SK-N-SH (cell line): ENCODE measurements at regions not wholly inside any gene's neighbourhood (a gene's known extent, or its start where the extent isn't known, plus 50 kb on each side); places are given as distances from the start of the nearest gene placed in this dataset.

Experiments
- CTCF ChIA-PET: fragments of 300-600, 350-600 bp; formaldehyde crosslinking; extraction: SDS; loops from one replicate; lab custom pipeline; 2021; lab: Yijun Ruan, JAX
- POLR2A ChIA-PET: fragments of 350-600 bp; sonication (Branson Sonifier 250); formaldehyde crosslinking; extraction: SDS; loops from one replicate; lab custom pipeline; 2020; ENCODE audit warnings: antibody characterized with exemption, inconsistent platforms; lab: Yijun Ruan, JAX
- DNase-seq: peaks from one replicate; pipeline ENCODE4 v3.0.0; 2012
- H2AFZ ChIP-seq: fragments of 200-600 bp; sonication (generic); 2 replicates; pipeline ENCODE4 v1.8.1; 2016; ENCODE audit warnings: antibody characterized with exemption, mild to moderate bottlenecking, low read depth
- H3F3A ChIP-seq: fragments of 200-600 bp; sonication (generic); replicated peaks from 2 replicates; pipeline ENCODE3; 2016; ENCODE audit warnings: antibody characterized with exemption, mild to moderate bottlenecking; ENCODE audit not compliant: insufficient read depth
- H3K27ac ChIP-seq, 2 experiments: fragments of 200-500 bp in 1 of 2; fragments of 200-600 bp in 1 of 2; sonication (Bioruptor generic) in 1 of 2; sonication (generic), shearing (Covaris generic) in 1 of 2; 2 replicates each; pipeline versions ENCODE4 v1.5.1 to v1.6.1; 2014 to 2016; ENCODE audit warnings: low read depth in 2 of 2, inconsistent platforms in 1 of 2, low read length in 1 of 2, mild to moderate bottlenecking in 1 of 2, mixed read lengths in 1 of 2
- H3K27me3 ChIP-seq: fragments of 200-600 bp; sonication (generic), shearing (Covaris generic); 2 replicates; pipeline ENCODE4 v1.6.1; 2016; ENCODE audit warnings: mixed run types; ENCODE audit not compliant: insufficient read depth
- H3K36me3 ChIP-seq, 2 experiments: fragments of 200-500 bp in 1 of 2; fragments of 200-600 bp in 1 of 2; sonication (Bioruptor generic) in 1 of 2; sonication (generic) in 1 of 2; replicated peaks in 1 of 2; 2 replicates each; pipeline versions ENCODE3 to v1.5.1; 2014 to 2016; ENCODE audit warnings: low read length in 1 of 2, mild to moderate bottlenecking in 1 of 2; ENCODE audit not compliant: insufficient read depth in 2 of 2, control insufficient read depth in 1 of 2
- H3K4me1 ChIP-seq, 2 experiments: fragments of 200-500 bp in 1 of 2; fragments of 200-600 bp in 1 of 2; sonication (Bioruptor generic) in 1 of 2; sonication (generic), shearing (Covaris generic) in 1 of 2; 2 replicates each; pipeline versions ENCODE4 v1.5.1 to v1.6.1; 2014 to 2016; ENCODE audit warnings: low read depth in 1 of 2, low read length in 1 of 2, mixed run types in 1 of 2; ENCODE audit not compliant: insufficient read depth in 2 of 2, control insufficient read depth in 1 of 2
- H3K4me2 ChIP-seq: fragments of 200-600 bp; sonication (generic), shearing (Covaris generic); 2 replicates; pipeline ENCODE4 v1.6.1; 2017; ENCODE audit warnings: mixed run types
- H3K4me3 ChIP-seq, 2 experiments: fragments of 200-500 bp in 1 of 2; fragments of 200-600 bp in 1 of 2; sonication (Bioruptor generic) in 1 of 2; sonication (generic), shearing (Covaris generic) in 1 of 2; 2 replicates each; pipeline versions ENCODE4 v1.5.1 to v1.8.1; 2014 to 2016; ENCODE audit warnings: low read depth in 2 of 2, inconsistent platforms in 1 of 2, low read length in 1 of 2, mild to moderate bottlenecking in 1 of 2, mixed read lengths in 1 of 2, moderate library complexity in 1 of 2
- H3K79me2 ChIP-seq: fragments of 200-600 bp; sonication (generic); 2 replicates; pipeline ENCODE4 v1.8.1; 2017; ENCODE audit warnings: mild to moderate bottlenecking; ENCODE audit not compliant: insufficient read depth
- H3K9ac ChIP-seq: fragments of 200-600 bp; sonication (generic); 2 replicates; pipeline ENCODE4 v1.6.1; 2017; ENCODE audit warnings: mixed run types
- H3K9me2 ChIP-seq: fragments of 200-600 bp; sonication (generic); 2 replicates; pipeline ENCODE4 v1.6.1; 2017; ENCODE audit warnings: mixed run types
- H3K9me3 ChIP-seq: fragments of 200-600 bp; sonication (generic); 2 replicates; pipeline ENCODE4 v1.6.1; 2017; ENCODE audit warnings: mixed run types, mild to moderate bottlenecking, moderate library complexity
- H4K20me1 ChIP-seq: fragments of 200-600 bp; sonication (generic); 2 replicates; pipeline ENCODE4 v1.6.1; 2017; ENCODE audit warnings: mild to moderate bottlenecking, mixed run types; ENCODE audit not compliant: insufficient read depth
- ELF1 ChIP-seq: IDR thresholded peaks from 2 replicates; pipeline ENCODE4 v1.4.0; 2012
- FOXM1 ChIP-seq: IDR thresholded peaks from 2 replicates; pipeline ENCODE4 v1.4.0; 2012; ENCODE audit warnings: low read depth, mild to moderate bottlenecking
- GABPA ChIP-seq: IDR thresholded peaks from 2 replicates; pipeline ENCODE4 v1.4.0; 2012; ENCODE audit warnings: low read depth, mild to moderate bottlenecking
- GATA2 ChIP-seq: sonication (generic); formaldehyde crosslinking; IDR thresholded peaks from 2 replicates; pipeline ENCODE4 v1.5.0; 2020; ENCODE audit warnings: mild to moderate bottlenecking, missing genetic modification reagents
- MEF2A ChIP-seq: IDR thresholded peaks from 2 replicates; pipeline ENCODE4 v1.4.0; 2012; ENCODE audit warnings: low read depth, borderline replicate concordance
- MXI1 ChIP-seq: IDR thresholded peaks from 2 replicates; pipeline ENCODE4 v1.6.1; 2012; ENCODE audit warnings: mild to moderate bottlenecking, low read depth, low read length, improper control_type of control experiment
- NFIC ChIP-seq: IDR thresholded peaks from 2 replicates; pipeline ENCODE4 v1.4.0; 2012; ENCODE audit warnings: borderline replicate concordance
- POLR2AphosphoS5 ChIP-seq: IDR thresholded peaks from 2 replicates; pipeline ENCODE4 v1.6.1; 2012; ENCODE audit warnings: low read depth, low read length
- RCOR1 ChIP-seq: fragments of 150-350 bp; IDR thresholded peaks from 2 replicates; pipeline ENCODE4 v1.6.1; 2017; ENCODE audit warnings: antibody characterized with exemption, low read length
- RFX5 ChIP-seq: IDR thresholded peaks from 2 replicates; pipeline ENCODE4 v1.6.1; 2012; ENCODE audit warnings: mild to moderate bottlenecking, improper control_type of control experiment, low read length
- SIN3A ChIP-seq: IDR thresholded peaks from 2 replicates; pipeline ENCODE4 v1.6.1; 2012; ENCODE audit warnings: low read depth, mild to moderate bottlenecking, low read length, moderate library complexity, borderline replicate concordance
- SMC3 ChIP-seq: IDR thresholded peaks from 2 replicates; pipeline ENCODE4 v1.6.1; 2012; ENCODE audit warnings: low read depth, low read length, improper control_type of control experiment
- TAF1 ChIP-seq: IDR thresholded peaks from 2 replicates; pipeline ENCODE4 v1.6.1; 2012; ENCODE audit warnings: low read depth, mild to moderate bottlenecking, low read length, moderate library complexity, borderline replicate concordance
- TCF12 ChIP-seq: IDR thresholded peaks from 2 replicates; pipeline ENCODE4 v1.4.0; 2012
- TEAD4 ChIP-seq: IDR thresholded peaks from 2 replicates; pipeline ENCODE4 v1.4.0; 2012; ENCODE audit warnings: mild to moderate bottlenecking, borderline replicate concordance; ENCODE audit not compliant: insufficient read depth
- USF2 ChIP-seq: fragments of 150-350 bp; IDR thresholded peaks from 2 replicates; pipeline ENCODE4 v1.6.1; 2017; ENCODE audit warnings: antibody characterized with exemption, low read length, low read depth, borderline replicate concordance
- ZBTB33 ChIP-seq: IDR thresholded peaks from 2 replicates; pipeline ENCODE4 v1.4.0; 2012; ENCODE audit warnings: low read depth, borderline replicate concordance
- WGBS: methylation state at CpG from one replicate; pipeline ENCODE4 v1.1.6; 2017; ENCODE audit warnings: low lambda C conversion rate; 5-methylcytosine and 5-hydroxymethylcytosine counted together
- TF ChIP-seq, protein P1 (sequence below): IDR thresholded peaks from 2 replicates; pipeline ENCODE4 v1.4.0; 2012; ENCODE audit warnings: low read depth, borderline replicate concordance
- TF ChIP-seq, protein P2 (sequence below): IDR thresholded peaks from 2 replicates; pipeline ENCODE4 v1.4.0; 2012; ENCODE audit warnings: low read depth

GRCh38 chr4:79257953-79258613 is 67.8 kb downstream of the NAA11 start:
- H3K27ac ChIP-seq: no peak overlapping the region
- no peaks in the 10 kb centered on the region for H3K27me3 ChIP-seq
- H3K9me3 ChIP-seq: no peaks in the 10 kb centered on the region
- no peak overlapping the region for H3K9ac ChIP-seq
- ChIA-PET CTCF (no interaction called here), POLR2A (no interaction called here)
- no peak overlapping the region for H2AFZ ChIP-seq
- no peak overlapping the region for H3K4me2 ChIP-seq
- peaks cover 0 to 2% of the 10 kb centered on the region in 2 experiments; a peak in 2 of 4 replicates for H3K4me1 ChIP-seq
- no peak for DNase-seq
- no peaks in the 10 kb centered on the region for H3K79me2 ChIP-seq
- no peak for TF ChIP-seq SMC3
- TF ChIP-seq, protein P1, sequence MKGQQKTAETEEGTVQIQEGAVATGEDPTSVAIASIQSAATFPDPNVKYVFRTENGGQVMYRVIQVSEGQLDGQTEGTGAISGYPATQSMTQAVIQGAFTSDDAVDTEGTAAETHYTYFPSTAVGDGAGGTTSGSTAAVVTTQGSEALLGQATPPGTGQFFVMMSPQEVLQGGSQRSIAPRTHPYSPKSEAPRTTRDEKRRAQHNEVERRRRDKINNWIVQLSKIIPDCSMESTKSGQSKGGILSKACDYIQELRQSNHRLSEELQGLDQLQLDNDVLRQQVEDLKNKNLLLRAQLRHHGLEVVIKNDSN: no peak
- TF ChIP-seq ZBTB33: no peak
- TF ChIP-seq TAF1: no peak
- no peak for TF ChIP-seq MEF2A
- no peak for TF ChIP-seq GABPA
- no peak for TF ChIP-seq TEAD4
- no peak for TF ChIP-seq FOXM1
- no peak for TF ChIP-seq USF2
- TF ChIP-seq, protein P2, sequence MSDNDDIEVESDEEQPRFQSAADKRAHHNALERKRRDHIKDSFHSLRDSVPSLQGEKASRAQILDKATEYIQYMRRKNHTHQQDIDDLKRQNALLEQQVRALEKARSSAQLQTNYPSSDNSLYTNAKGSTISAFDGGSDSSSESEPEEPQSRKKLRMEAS: no peak
- no peak for TF ChIP-seq POLR2AphosphoS5
- no peak for TF ChIP-seq SIN3A
- no peak for TF ChIP-seq RCOR1
- WGBS: 60% methylated on average over 1 of the region's 5 CpGs
- no peaks in the 10 kb centered on the region for H4K20me1 ChIP-seq
- H3K4me3 ChIP-seq: no peak overlapping the region
- H3K36me3 ChIP-seq: no peaks in the 10 kb centered on the region
- H3K9me2 ChIP-seq: no peaks in the 10 kb centered on the region
- no peaks in the 10 kb centered on the region for H3F3A ChIP-seq

GRCh38 chr4:79255793-79256192 is 70.1 kb downstream of the NAA11 start:
- WGBS: 88% methylated on average over 6 of the region's 6 CpGs
- Histone ChIP-seq H3K4me3 (no peak overlapping the region), H3K27ac (no peak overlapping the region), H3K9me2 (no peaks in the 10 kb centered on the region), H3K27me3 (no peaks in the 10 kb centered on the region), H2AFZ (no peak overlapping the region), H3K79me2 (no peaks in the 10 kb centered on the region), H3K4me1 (peaks cover 0 to 2% of the 10 kb centered on the region in 2 experiments; a peak in 2 of 4 replicates), H4K20me1 (no peaks in the 10 kb centered on the region), H3K36me3 (no peaks in the 10 kb centered on the region), H3K9ac (no peak overlapping the region), H3K4me2 (no peak overlapping the region), H3F3A (no peaks in the 10 kb centered on the region), H3K9me3 (no peaks in the 10 kb centered on the region)
- CTCF ChIA-PET: no interaction called here
- TF ChIP-seq TCF12 (no peak), FOXM1 (no peak), ELF1 (no peak), GATA2 (CRISPR knock-in tag) (no peak), GABPA (no peak), MXI1 (no peak), ZBTB33 (no peak), NFIC (no peak), RFX5 (no peak), RCOR1 (no peak)
- TF ChIP-seq, protein P2: no peak
- TF ChIP-seq, protein P1: no peak
- no peak for DNase-seq
- POLR2A ChIA-PET: no interaction called here
